T47D (cell line): ENCODE measurements at regions not wholly inside any gene's neighbourhood (a gene's known extent, or its start where the extent isn't known, plus 50 kb on each side); places are given as distances from the start of the nearest gene placed in this dataset.

Source experiments
- DNase-seq, 2 experiments: peaks; one replicate each; pipeline versions ENCODE4 v3.0.0 to v3.0.0-alpha.2; 2011 to 2012; ENCODE audit warnings: low read depth in 1 of 2, low spot score in 1 of 2
- JUND ChIP-seq: IDR thresholded peaks from 2 replicates; pipeline ENCODE4 v1.6.1; 2012; ENCODE audit warnings: low read depth
- in situ Hi-C: cut with HindIII; loops from 2 replicates; pipeline ENCODE4 v1.10.0; 2016; ENCODE audit warnings: low sequenced_read_pairs, low pct_unique_long_range_greater_than_20kb

DNA sequence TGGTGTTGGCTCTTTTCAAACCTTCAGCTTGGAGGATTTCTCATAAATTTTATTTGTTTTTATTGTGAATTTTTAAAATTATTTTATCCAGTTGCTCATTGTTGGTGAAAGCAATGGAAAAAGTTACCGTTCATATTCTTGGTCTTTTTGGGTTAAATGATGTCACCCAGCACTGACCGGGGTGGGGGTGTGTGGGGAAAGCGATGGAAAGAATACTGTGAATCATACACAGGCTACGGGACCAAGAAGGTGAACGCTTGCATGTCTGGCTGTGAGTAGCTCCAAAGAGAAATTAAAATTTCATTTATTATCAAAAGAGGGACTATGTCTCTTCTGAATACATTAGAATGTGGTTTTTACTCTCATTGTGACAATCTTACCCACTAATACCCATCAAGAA, 430.1 kb downstream of the AEBP2 start:
- TF ChIP-seq JUND: no peak
- no peak for DNase-seq
- in situ Hi-C loops: no loop called here

DNA sequence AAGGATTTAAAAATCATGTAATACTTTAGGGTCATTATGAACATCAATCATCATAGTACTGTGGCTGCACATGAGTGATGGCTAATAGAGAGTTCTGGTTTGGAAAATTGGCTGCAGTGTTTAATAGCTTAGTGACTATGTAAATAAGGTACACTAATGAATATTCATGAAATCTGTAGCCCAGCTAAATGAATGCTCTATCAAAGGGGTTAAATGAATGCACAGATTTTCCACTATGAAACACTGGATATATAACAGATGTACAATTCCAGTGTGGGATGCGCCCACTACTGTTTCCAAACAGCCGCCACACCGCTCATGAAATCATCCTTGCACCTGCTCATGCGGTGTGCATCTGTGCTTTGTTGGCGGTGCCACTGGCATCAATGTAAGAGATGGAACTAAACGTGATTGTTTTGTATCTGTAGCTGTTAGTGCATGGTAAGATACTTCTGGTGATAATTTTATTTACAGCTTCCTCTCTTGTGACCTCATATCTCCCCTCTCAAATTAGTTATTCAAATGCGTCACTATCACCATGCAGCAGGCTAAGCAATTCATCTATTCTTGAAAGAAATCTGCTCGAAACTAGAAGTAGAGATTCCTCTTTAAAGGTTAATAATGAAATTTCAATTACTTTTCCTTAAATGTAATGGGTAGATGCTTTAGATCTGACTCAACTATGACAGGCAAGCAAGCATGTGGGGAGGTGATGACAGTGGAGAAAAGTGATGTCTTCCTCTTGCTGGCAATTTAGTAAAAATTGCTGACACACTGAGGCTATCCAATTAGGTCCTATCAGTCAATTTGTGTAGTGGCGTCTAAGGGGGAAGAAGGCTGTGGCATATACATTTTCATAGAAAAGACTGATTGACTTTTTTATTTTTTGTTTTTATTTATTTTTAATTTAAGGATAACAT, 433.6 kb downstream of the AEBP2 start:
- DNase-seq: no peak
- in situ Hi-C loops: no loop called here
- TF ChIP-seq JUND: no peak

DNA sequence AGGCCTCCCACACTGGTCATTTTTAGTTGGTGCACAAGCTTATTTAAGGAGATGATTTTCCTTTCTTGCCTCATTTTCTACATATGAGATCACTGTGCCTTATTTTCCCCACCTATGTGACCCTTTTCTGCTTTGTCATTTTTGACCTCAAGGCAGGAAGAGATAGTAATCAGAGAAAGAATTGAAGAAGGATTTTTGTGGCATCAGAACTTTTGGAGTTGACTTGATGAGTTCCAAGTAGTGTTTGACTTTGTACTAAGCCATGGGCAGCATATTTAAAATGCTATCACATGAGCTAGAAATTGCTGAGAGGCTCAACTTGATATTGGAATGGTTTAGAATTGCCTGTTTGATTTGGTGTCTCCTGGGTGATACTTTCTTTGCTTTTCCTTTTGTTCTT, 440.8 kb downstream of the AEBP2 start:
- in situ Hi-C loops: no loop called here
- no peak for TF ChIP-seq JUND
- no peak for DNase-seq

DNA sequence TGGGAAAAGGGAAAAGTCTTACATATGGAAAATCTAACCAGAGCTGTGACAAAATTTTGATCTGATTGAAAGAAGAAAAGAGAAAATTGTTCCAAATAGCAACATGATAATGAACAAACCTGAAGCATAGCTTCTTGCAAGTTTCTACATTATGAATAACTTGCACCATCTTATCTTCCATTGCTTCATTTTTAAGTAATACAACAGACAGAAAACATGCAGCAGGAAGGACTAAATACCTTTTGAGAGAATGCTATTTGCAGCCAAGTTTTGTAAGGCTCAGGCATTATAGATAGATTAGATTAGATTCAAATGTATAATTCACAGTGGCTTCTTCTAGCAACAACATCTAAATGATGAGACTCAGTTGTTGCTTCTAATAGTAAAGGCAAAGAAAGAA, 441.4 kb downstream of the AEBP2 start:
- no peak for DNase-seq
- in situ Hi-C loops: no loop called here
- no peak for TF ChIP-seq JUND

DNA sequence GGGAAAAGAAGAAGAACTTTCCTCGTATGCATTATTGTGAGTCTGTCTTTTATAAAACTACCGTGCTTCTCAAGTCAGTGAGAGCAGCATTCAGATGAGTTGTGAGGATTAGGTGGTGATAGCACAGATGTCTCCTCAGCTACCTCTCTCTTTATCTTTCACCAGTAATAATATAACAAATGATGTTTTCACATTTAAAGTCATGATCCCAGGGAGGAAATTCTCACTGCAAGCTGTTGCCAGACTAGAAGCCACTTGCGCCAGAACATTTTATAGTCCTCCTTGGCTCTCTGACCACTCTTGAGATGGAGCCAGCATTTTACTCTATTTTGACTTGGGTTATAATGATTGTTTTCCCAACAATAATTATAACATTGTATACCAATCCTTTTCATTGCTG, 443.1 kb downstream of the AEBP2 start:
- TF ChIP-seq JUND: no peak
- in situ Hi-C loops: no loop called here
- DNase-seq: no peak

DNA sequence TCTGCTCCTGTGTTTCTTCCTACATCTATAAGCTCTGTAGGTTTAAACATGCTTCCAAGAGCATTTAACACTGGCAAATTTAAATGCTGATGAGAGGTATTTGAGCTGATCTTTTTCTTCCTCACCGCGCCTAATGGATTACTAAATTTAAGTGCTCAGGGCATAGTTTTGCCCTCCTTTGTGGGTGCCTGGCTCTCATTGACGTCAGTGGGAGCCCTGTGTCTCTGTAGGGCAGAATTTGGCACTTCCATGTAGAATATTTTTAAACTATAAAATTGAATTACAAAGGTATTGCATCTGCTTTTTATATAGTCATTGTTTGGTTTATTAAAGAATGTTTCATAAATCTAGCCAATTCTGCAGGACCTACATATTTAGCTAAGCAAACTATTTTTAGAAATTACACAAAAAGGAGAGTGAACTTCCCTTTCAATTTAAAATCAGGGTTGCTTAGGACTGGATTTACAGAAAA, 444.8 kb downstream of the AEBP2 start:
- DNase-seq: no peak

DNA sequence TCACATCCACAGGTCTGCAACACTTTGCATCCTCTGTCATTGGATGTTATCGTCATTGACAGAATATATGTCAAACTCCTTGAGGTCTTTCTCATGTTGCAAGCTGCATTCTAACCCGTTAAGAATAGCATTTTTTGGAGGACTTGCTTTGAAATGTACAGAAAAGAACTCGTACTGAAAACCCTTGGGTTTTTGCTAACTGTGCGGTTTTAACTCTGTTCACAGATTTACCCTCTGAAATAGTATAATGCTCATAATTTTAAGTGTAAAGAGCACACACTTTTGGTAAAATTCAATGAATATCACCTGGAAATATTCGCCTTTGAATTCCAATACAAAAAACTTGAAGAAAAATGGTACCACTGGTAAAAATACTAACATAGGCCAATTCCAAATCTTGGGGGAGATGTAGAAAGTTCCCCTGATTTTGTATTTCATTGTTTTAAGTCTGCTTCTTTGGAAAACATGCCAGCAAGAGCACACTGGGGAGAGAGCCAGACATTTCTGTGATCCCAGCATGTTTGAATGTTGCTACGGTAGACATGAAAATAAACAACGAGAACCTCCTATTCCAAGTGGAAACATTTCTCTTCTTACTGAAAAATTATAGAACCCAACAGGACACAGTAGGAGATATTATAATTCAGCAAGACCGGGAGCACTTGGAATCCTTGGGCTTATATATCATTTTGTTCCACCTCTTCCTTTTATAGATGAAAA, 446.0 kb downstream of the AEBP2 start:
- no peak for DNase-seq
- in situ Hi-C loops: no loop called here
- no peak for TF ChIP-seq JUND

More for the DNA sequence above, 444.8 kb downstream of the AEBP2 start:
- TF ChIP-seq JUND: no peak
- in situ Hi-C loops: no loop called here

DNA sequence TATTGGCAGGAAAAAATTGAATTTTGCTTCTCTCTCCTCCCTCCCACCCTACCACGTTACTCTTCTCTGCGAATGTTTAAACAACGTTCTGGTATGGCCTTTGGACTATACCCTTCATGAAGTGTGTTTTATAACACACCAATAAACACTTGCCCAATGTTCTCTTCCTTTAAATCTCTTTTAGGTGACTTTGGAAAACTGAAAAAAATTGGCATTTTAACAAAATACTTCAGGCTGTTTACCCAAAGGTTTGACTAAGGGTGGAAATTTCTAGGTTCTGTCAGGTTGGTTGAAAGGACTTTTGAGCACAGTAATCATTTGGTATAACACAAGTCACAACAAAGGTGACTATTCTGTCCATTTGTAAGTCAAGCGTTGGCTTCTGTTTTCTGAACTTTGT, 446.8 kb downstream of the AEBP2 start:
- in situ Hi-C loops: no loop called here
- TF ChIP-seq JUND: no peak
- DNase-seq: no peak

DNA sequence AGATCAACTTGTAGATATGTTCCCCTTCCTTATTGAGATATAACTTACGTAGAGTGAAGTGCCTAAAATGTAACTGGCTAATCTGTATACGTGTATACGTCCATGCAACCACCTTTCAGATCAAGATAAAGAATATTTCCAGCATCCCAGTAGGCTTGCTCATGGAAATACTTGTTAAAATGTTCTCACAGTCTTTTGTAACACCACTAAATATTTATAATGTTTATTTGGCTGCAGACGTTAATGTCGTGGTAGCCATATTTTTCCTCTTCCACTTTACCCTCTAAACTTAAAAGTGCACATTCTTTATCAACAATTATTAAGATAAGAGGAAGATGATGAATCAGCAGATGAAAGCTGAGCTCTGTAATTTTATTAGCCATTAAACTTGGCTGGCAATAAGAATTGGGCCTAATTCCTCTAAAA, 447.4 kb downstream of the AEBP2 start:
- no peak for DNase-seq
- TF ChIP-seq JUND: no peak

DNA sequence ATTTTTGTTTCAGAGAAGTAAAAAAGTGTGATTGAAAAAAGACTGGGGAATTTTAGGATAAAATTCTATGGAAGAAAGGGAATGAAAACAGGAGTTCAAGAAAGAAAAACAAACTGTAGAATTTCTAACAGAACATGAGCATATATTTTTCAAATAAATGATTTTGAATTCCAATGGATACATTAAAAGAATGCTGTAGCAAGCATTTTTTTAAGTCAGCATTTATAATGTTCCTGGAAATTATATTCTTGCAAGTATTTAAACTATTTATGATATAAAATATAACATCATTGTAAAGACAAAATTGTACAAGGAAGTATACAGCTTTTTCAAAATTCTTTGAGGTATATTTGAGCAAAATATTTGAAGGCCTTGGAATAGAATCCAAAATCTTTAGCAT, 450.7 kb downstream of the AEBP2 start:
- no peak for DNase-seq
- TF ChIP-seq JUND: no peak
- in situ Hi-C loops: no loop called here

More for the DNA sequence above, 447.4 kb downstream of the AEBP2 start:
- in situ Hi-C loops: no loop called here

DNA sequence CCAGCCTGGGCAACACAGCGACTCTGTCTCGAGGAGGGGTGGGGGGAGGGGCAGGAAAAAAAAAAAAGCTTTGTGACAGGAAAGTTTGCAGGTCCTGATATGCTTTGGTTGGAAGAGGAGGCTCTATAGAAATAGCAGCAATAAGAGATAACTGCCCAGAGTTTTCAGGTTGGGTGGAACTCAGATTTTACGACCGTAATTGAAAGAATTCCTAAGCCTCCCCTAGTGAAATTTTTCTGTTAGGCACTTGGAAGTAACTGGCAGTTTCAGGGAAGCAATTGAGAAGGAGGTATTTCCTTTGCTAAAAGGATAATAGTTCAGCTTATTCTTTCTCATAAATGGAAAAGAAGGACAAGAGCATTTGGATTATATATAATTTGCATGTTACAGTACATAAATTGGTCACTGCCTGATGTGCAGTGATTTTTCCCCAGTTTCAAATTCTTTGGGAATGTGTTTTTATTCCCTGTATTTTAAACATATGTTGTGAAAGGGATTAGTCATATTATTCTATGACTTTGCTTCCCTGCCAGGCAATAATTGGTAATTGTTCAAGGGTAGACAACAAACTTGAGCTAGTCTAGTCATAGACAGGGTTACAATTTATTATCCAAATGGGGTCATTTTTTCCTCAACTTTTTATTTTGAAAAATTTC, 452.8 kb downstream of the AEBP2 start:
- no peak for DNase-seq
- no peak for TF ChIP-seq JUND
- in situ Hi-C loops: no loop called here

DNA sequence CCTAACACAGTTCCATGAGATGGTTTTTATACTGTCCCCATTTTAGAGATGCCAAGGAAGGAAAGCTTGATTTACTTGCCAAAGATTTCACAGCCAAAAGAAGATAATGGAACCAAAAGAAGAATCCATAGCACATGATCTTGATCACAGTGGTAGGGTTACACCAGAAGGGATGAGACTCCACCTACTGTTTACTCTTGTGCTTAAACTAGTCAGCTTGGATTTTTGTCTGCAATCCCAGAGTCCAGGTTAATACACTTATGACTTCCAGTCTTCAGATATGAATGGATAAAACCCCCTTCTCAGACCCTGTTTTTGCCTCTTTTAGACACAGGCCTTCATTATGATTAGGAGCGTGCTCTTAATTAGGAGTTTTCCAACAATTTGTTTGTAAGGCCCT, 454.2 kb downstream of the AEBP2 start:
- peak in 1 of 2 experiments; percentile 33 for DNase-seq
- in situ Hi-C loops: no loop called here

More for the DNA sequence above, 454.2 kb downstream of the AEBP2 start:
- no peak for TF ChIP-seq JUND
